ENCODE measurements at regions not wholly inside any gene's neighbourhood (a gene's known extent, or its start where the extent isn't known, plus 50 kb on each side); places are given as distances from the start of the nearest gene placed in this dataset.

GRCh38 chr9:99425923-99426842, 204.1 kb downstream of the SEC61B start:
- TF ChIP-seq CTCF (IDR thresholded peaks at IDR 0.05 in 4 of 5, conservative IDR thresholded peaks at IDR 0.05 in 1 of 5) (no peak), POLR2A (IDR thresholded peaks at IDR 0.05) (no peak)
